H1 (cell line): ENCODE measurements at regions not wholly inside any gene's neighbourhood (a gene's known extent, or its start where the extent isn't known, plus 50 kb on each side); places are given as distances from the start of the nearest gene placed in this dataset.

Experiments
- CTCF ChIA-PET: fragments of 300-600 bp; sonication (Branson Sonifier 250); formaldehyde crosslinking; loops from one replicate; lab custom pipeline; 2021; ENCODE audit not compliant: partially characterized antibody; lab: Charles Lee
- POLR2A ChIA-PET: fragments of 300-600 bp; sonication (Branson Sonifier 250); formaldehyde crosslinking; loops from one replicate; lab custom pipeline; 2021; ENCODE audit warnings: inconsistent platforms; ENCODE audit not compliant: partially characterized antibody; lab: Charles Lee
- DNase-seq, 2 experiments: peaks; one replicate each; pipeline versions ENCODE4 v3.0.0 to v3.0.0-alpha.2; 2010 to 2022; ENCODE audit warnings: low spot score in 2 of 2, low read depth in 1 of 2, mixed read lengths in 1 of 2
- FAIRE-seq: peaks from 2 replicates; lab custom pipeline; 2011; peaks lifted over from hg19 to GRCh38; lab: Jason Lieb, UNC
- H2AFZ ChIP-seq: 2 replicates; pipeline ENCODE4 v1.8.1; 2012; ENCODE audit warnings: low read length, inconsistent platforms
- H2AK5ac ChIP-seq: 2 replicates; pipeline ENCODE4 v1.6.1; 2013; ENCODE audit warnings: low read depth, low read length
- H2BK120ac ChIP-seq: replicated peaks from 2 replicates; pipeline ENCODE3; 2013; ENCODE audit warnings: low read depth, low read length, inconsistent platforms
- H2BK12ac ChIP-seq: 2 replicates; pipeline ENCODE4 v1.6.1; 2013; ENCODE audit warnings: low read depth, low read length
- H2BK15ac ChIP-seq: 2 replicates; pipeline ENCODE4 v1.6.1; 2013; ENCODE audit warnings: low read length
- H2BK20ac ChIP-seq: 2 replicates; pipeline ENCODE4 v1.6.1; 2013; ENCODE audit warnings: low read length
- H2BK5ac ChIP-seq: 2 replicates; pipeline ENCODE4 v1.6.1; 2013; ENCODE audit warnings: low read depth, low read length
- H3K14ac ChIP-seq: 2 replicates; pipeline ENCODE4 v1.6.1; 2013; ENCODE audit warnings: inconsistent platforms; ENCODE audit not compliant: insufficient read length
- H3K18ac ChIP-seq: 2 replicates; pipeline ENCODE4 v1.6.1; 2013; ENCODE audit warnings: low read length; ENCODE audit errors: extremely low read depth
- H3K23ac ChIP-seq: 2 replicates; pipeline ENCODE4 v1.6.1; 2013; ENCODE audit warnings: inconsistent platforms; ENCODE audit not compliant: insufficient read length
- H3K23me2 ChIP-seq: 2 replicates; pipeline ENCODE4 v1.6.1; 2013; ENCODE audit warnings: low read depth, low read length
- H3K27ac ChIP-seq: 2 replicates; pipeline ENCODE4 v1.6.1; 2011; ENCODE audit warnings: low read depth, low read length, inconsistent platforms
- H3K27me3 ChIP-seq, 4 experiments: replicated peaks in 1 of 4; 1 replicate in 1 of 4; 2 replicates in 3 of 4; pipeline versions ENCODE4 v1.6.1 to v1.8.1; 2011 to 2013; ENCODE audit warnings: low read length in 3 of 4, mild to moderate bottlenecking in 3 of 4, inconsistent platforms in 2 of 4, mixed read lengths in 2 of 4, moderate library complexity in 1 of 4; ENCODE audit not compliant: control insufficient read depth in 3 of 4, insufficient read depth in 3 of 4; ENCODE audit errors: extremely low read depth in 1 of 4
- H3K36me3 ChIP-seq, 4 experiments: 2 replicates each; pipeline versions ENCODE4 v1.6.1 to v1.8.1; 2011 to 2013; ENCODE audit warnings: mild to moderate bottlenecking in 4 of 4, low read length in 3 of 4, moderate library complexity in 2 of 4, control low read depth in 1 of 4, inconsistent platforms in 1 of 4; ENCODE audit not compliant: insufficient read depth in 4 of 4, control insufficient read depth in 2 of 4
- H3K4ac ChIP-seq: replicated peaks from 2 replicates; pipeline ENCODE3; 2013; ENCODE audit warnings: low read length, low read depth, mixed read lengths, inconsistent platforms; ENCODE audit not compliant: insufficient read length
- H3K4me1 ChIP-seq, 4 experiments: replicated peaks in 1 of 4; 1 replicate in 1 of 4; 2 replicates in 3 of 4; pipeline versions ENCODE4 v1.6.1 to v1.8.1; 2011 to 2013; ENCODE audit warnings: low read length in 3 of 4, inconsistent platforms in 2 of 4, mixed read lengths in 1 of 4; ENCODE audit not compliant: insufficient read depth in 4 of 4, control insufficient read depth in 3 of 4
- H3K4me2 ChIP-seq, 2 experiments: 2 replicates each; pipeline versions ENCODE4 v1.6.1 to v1.8.1; 2011 to 2013; ENCODE audit warnings: low read depth in 2 of 2, low read length in 2 of 2, control low read depth in 1 of 2, inconsistent platforms in 1 of 2, mild to moderate bottlenecking in 1 of 2; ENCODE audit not compliant: insufficient read depth in 1 of 2
- H3K4me3 ChIP-seq, 4 experiments: fragments of 200-600, 300-600 bp in 1 of 4; sonication (generic), shearing (Covaris generic), sonication (Bioruptor Twin) in 1 of 4; 2 replicates each; pipeline versions ENCODE4 v1.5.1 to v1.8.1; 2011 to 2016; ENCODE audit warnings: low read length in 4 of 4, low read depth in 3 of 4, control low read depth in 2 of 4, inconsistent platforms in 2 of 4, mild to moderate bottlenecking in 2 of 4, mixed read lengths in 1 of 4, moderate library complexity in 1 of 4; ENCODE audit not compliant: insufficient read depth in 2 of 4; ENCODE audit errors: extremely low read depth in 1 of 4
- H3K56ac ChIP-seq: replicated peaks from 2 replicates; pipeline ENCODE3; 2013; ENCODE audit warnings: low read depth, mild to moderate bottlenecking, mixed read lengths, low read length, inconsistent platforms; ENCODE audit not compliant: insufficient read length
- H3K79me1 ChIP-seq: 2 replicates; pipeline ENCODE4 v1.6.1; 2013; ENCODE audit warnings: low read depth, low read length, control low read depth
- H3K79me2 ChIP-seq, 2 experiments: 2 replicates each; pipeline versions ENCODE4 v1.6.1 to v1.8.1; 2012 to 2013; ENCODE audit warnings: low read length in 2 of 2, mild to moderate bottlenecking in 2 of 2, inconsistent platforms in 1 of 2; ENCODE audit not compliant: insufficient read depth in 2 of 2, control insufficient read depth in 1 of 2
- H3K9ac ChIP-seq, 4 experiments: replicated peaks in 1 of 4; 1 replicate in 1 of 4; 2 replicates in 3 of 4; pipeline versions ENCODE4 v1.6.1 to v1.8.1; 2011 to 2013; ENCODE audit warnings: low read depth in 3 of 4, low read length in 3 of 4, control low read depth in 2 of 4, mild to moderate bottlenecking in 2 of 4, moderate library complexity in 2 of 4, inconsistent platforms in 1 of 4; ENCODE audit errors: extremely low read depth in 1 of 4
- H3K9me3 ChIP-seq, 2 experiments: 2 replicates each; pipeline versions ENCODE4 v1.6.1 to v1.8.1; 2012 to 2013; ENCODE audit warnings: mild to moderate bottlenecking in 2 of 2, moderate library complexity in 2 of 2, control low read depth in 1 of 2, inconsistent platforms in 1 of 2, low read depth in 1 of 2, low read length in 1 of 2, mixed read lengths in 1 of 2; ENCODE audit not compliant: insufficient read depth in 2 of 2
- H4K20me1 ChIP-seq, 2 experiments: replicated peaks in 1 of 2; 2 replicates each; pipeline versions ENCODE3 to v1.8.1; 2011 to 2013; ENCODE audit warnings: inconsistent platforms in 2 of 2, low read length in 2 of 2, mild to moderate bottlenecking in 1 of 2; ENCODE audit not compliant: insufficient read depth in 2 of 2, control insufficient read depth in 1 of 2
- H4K5ac ChIP-seq: 2 replicates; pipeline ENCODE4 v1.6.1; 2013; ENCODE audit warnings: low read length, low read depth, mixed read lengths, inconsistent platforms; ENCODE audit not compliant: insufficient read length
- H4K8ac ChIP-seq: 2 replicates; pipeline ENCODE4 v1.8.0; 2013; ENCODE audit warnings: mild to moderate bottlenecking, moderate library complexity, low read length, inconsistent platforms; ENCODE audit not compliant: insufficient read depth; ENCODE audit errors: extremely low read depth
- H4K91ac ChIP-seq: replicated peaks from 2 replicates; pipeline ENCODE3; 2013; ENCODE audit warnings: low read length, mixed read lengths, inconsistent platforms; ENCODE audit not compliant: insufficient read length
- BACH1 ChIP-seq: IDR thresholded peaks from 2 replicates; pipeline ENCODE4 v1.6.1; 2012; ENCODE audit warnings: low read length, improper control_type of control experiment
- CHD1 ChIP-seq: IDR thresholded peaks from 2 replicates; pipeline ENCODE4 v1.6.1; 2012; ENCODE audit warnings: low read depth, low read length, improper control_type of control experiment
- CTBP2 ChIP-seq: IDR thresholded peaks from 2 replicates; pipeline ENCODE4 v1.7.0; 2011; ENCODE audit warnings: borderline replicate concordance, mild to moderate bottlenecking, moderate library complexity, mixed read lengths, low read length; ENCODE audit not compliant: insufficient read depth, insufficient read length
- PHF8 ChIP-seq: fragments of 200-600 bp; sonication (generic); conservative IDR thresholded peaks from 2 replicates; pipeline ENCODE4 v1.7.1; 2012; ENCODE audit warnings: low read depth, mild to moderate bottlenecking, inconsistent platforms, low read length, moderate library complexity
- RBBP5 ChIP-seq: IDR thresholded peaks from 2 replicates; pipeline ENCODE4 v1.7.1; 2012; ENCODE audit warnings: low read depth, mild to moderate bottlenecking, inconsistent platforms, low read length, moderate library complexity, borderline replicate concordance
- SAP30 ChIP-seq: fragments of 300-600 bp; sonication (generic); IDR thresholded peaks from 2 replicates; pipeline ENCODE4 v1.7.1; 2012; ENCODE audit warnings: low read length, moderate library complexity, mild to moderate bottlenecking, inconsistent platforms; ENCODE audit not compliant: insufficient read depth, insufficient replicate concordance
- SIN3A ChIP-seq, 2 experiments: IDR thresholded peaks in 1 of 2; conservative IDR thresholded peaks in 1 of 2; 2 replicates each; pipeline ENCODE4 v1.6.1; 2011 to 2012; ENCODE audit warnings: low read length in 2 of 2, improper control_type of control experiment in 1 of 2, low read depth in 1 of 2, mild to moderate bottlenecking in 1 of 2
- SIRT6 ChIP-seq: IDR thresholded peaks from one replicate; pipeline ENCODE4 v1.7.1; 2012; ENCODE audit warnings: low read length, inconsistent platforms
- SIX5 ChIP-seq: IDR thresholded peaks from 2 replicates; pipeline ENCODE4 v1.6.1; 2011; ENCODE audit warnings: mild to moderate bottlenecking, low read depth, low read length
- SP4 ChIP-seq: IDR thresholded peaks from 2 replicates; pipeline ENCODE4 v1.6.1; 2012; ENCODE audit warnings: low read length, inconsistent platforms
- TBP ChIP-seq: IDR thresholded peaks from 2 replicates; pipeline ENCODE4 v1.6.1; 2011; ENCODE audit warnings: low read depth, low read length, improper control_type of control experiment
- WGBS, 2 experiments: shearing (Covaris generic) in 1 of 2; methylation state at CpG; one replicate each; pipeline versions ENCODE4 v1.1.6 to v1.1.7; 2013 to 2015; ENCODE audit warnings: low lambda C conversion rate in 2 of 2, mixed read lengths in 2 of 2, inconsistent platforms in 1 of 2, low coverage in 1 of 2, missing lambda C conversion rate in 1 of 2; ENCODE audit not compliant: insufficient replicate concordance in 2 of 2, insufficient coverage in 1 of 2, insufficient read length in 1 of 2; ENCODE audit errors: extremely low coverage in 1 of 2, missing lambda C conversion rate in 1 of 2; 5-methylcytosine and 5-hydroxymethylcytosine counted together

- H3K4me1 ChIP-seq = peaks cover 0 to 3% (median 0%) of the 10 kb centered on the region in 4 experiments; a peak in 1 of 7 replicates
- no peak overlapping the region for H4K91ac ChIP-seq
- H3K36me3 ChIP-seq = no peaks in the 10 kb centered on the region
- H3K14ac ChIP-seq = no peak overlapping the region
- no peak overlapping the region for H2BK5ac ChIP-seq
- POLR2A ChIA-PET = no interaction called here
- no peak overlapping the region for H4K8ac ChIP-seq
- WGBS, 2 experiments = 81% methylated on average over 6 of the region's 6 CpGs; no CpG with 5 or more reads in 1 of the 2 experiments
- no peak overlapping the region for H2AK5ac ChIP-seq
- no peak overlapping the region for H2BK120ac ChIP-seq
- FAIRE-seq (no peak), DNase-seq (no peak)
- H3K4ac ChIP-seq = no peak overlapping the region
- H3K27me3 ChIP-seq = no peaks in the 10 kb centered on the region
- H3K4me3 ChIP-seq = no peak overlapping the region
- H3K23me2 ChIP-seq = no peaks in the 10 kb centered on the region
- H2AFZ ChIP-seq = no peak overlapping the region
- CTCF ChIA-PET = interaction anchor here (0.5 to 2.7 kb wide), 9 partner anchors 17 to 445 kb away, joined by 3 to 11 read pairs (median 3); no protein-coding TSS in a partner anchor
- TF ChIP-seq SAP30 = no peak
- no peak for TF ChIP-seq SIRT6
- no peak for TF ChIP-seq CTBP2
- no peak for TF ChIP-seq SIN3A (conservative IDR thresholded peaks at IDR 0.05 in 1 of 2, IDR thresholded peaks at IDR 0.05 in 1 of 2; ENCODE audit: low read depth in 1 of 2, low read length in 2 of 2)
- no peak for TF ChIP-seq BACH1
- no peak for TF ChIP-seq TBP
- TF ChIP-seq SIX5 = no peak
- no peak for TF ChIP-seq PHF8
- TF ChIP-seq RBBP5 = no peak
- TF ChIP-seq SP4 = no peak
- no peak for TF ChIP-seq CHD1
- H3K9me3 ChIP-seq = no peaks in the 10 kb centered on the region
- H2BK20ac ChIP-seq = no peak overlapping the region
- H3K27ac ChIP-seq = no peak overlapping the region
- H3K79me2 ChIP-seq = no peaks in the 10 kb centered on the region
- H3K9ac ChIP-seq = no peak overlapping the region
- H3K18ac ChIP-seq = no peak overlapping the region
- no peak overlapping the region for H2BK12ac ChIP-seq
- H2BK15ac ChIP-seq = no peak overlapping the region
- H3K79me1 ChIP-seq = no peaks in the 10 kb centered on the region
- no peak overlapping the region for H3K56ac ChIP-seq
- no peak overlapping the region for H4K5ac ChIP-seq
- no peak overlapping the region for H3K4me2 ChIP-seq
- H4K20me1 ChIP-seq = no peaks in the 10 kb centered on the region
- H3K23ac ChIP-seq = no peak overlapping the region
These were observed 106.0 kb downstream of the PALM2AKAP2 start for GRCh38 chr9:109886041-109886440.
